DND-41 (cell line): ENCODE measurements at regions not wholly inside any gene's neighbourhood (a gene's known extent, or its start where the extent isn't known, plus 50 kb on each side); places are given as distances from the start of the nearest gene placed in this dataset.

Experiments used
- ATAC-seq: fragments of 200-7000 bp; cut with Tn5 transposase; 3 replicates; pipeline ENCODE4 v1.9.1; 2021; ENCODE audit warnings: low read depth; ENCODE audit not compliant: insufficient read depth
- DNase-seq: peaks from one replicate; pipeline ENCODE4 v3.0.0-alpha.2; 2020
- H2AFZ ChIP-seq: 2 replicates; pipeline ENCODE4 v1.6.0; 2012; ENCODE audit warnings: low read depth, low read length
- H3K27ac ChIP-seq: 2 replicates; pipeline ENCODE4 v1.5.1; 2012; ENCODE audit warnings: low read length, inconsistent platforms
- H3K27me3 ChIP-seq: fragments of 200-600 bp; sonication (generic); 2 replicates; pipeline ENCODE4 v1.6.0; 2012; ENCODE audit warnings: low read length, mild to moderate bottlenecking, inconsistent platforms; ENCODE audit not compliant: insufficient read depth, poor library complexity
- H3K36me3 ChIP-seq: 2 replicates; pipeline ENCODE4 v1.5.1; 2012; ENCODE audit warnings: low read length, inconsistent platforms; ENCODE audit not compliant: insufficient read depth
- H3K4me1 ChIP-seq: 2 replicates; pipeline ENCODE4 v1.5.1; 2012; ENCODE audit warnings: mild to moderate bottlenecking, low read length; ENCODE audit not compliant: insufficient read depth
- H3K4me2 ChIP-seq: 2 replicates; pipeline ENCODE4 v1.6.0; 2012; ENCODE audit warnings: mild to moderate bottlenecking, moderate library complexity, low read length, inconsistent platforms; ENCODE audit not compliant: insufficient read depth
- H3K4me3 ChIP-seq, 2 experiments: fragments of 200-600 bp in 1 of 2; shearing (Covaris generic) in 1 of 2; 2 replicates each; pipeline ENCODE4 v1.5.1; 2012 to 2016; ENCODE audit warnings: inconsistent platforms in 2 of 2, low read length in 2 of 2, mild to moderate bottlenecking in 2 of 2, low read depth in 1 of 2, moderate library complexity in 1 of 2
- H3K79me2 ChIP-seq: 2 replicates; pipeline ENCODE4 v1.6.0; 2012; ENCODE audit warnings: low read length, inconsistent platforms; ENCODE audit not compliant: insufficient read depth
- H3K9ac ChIP-seq: 2 replicates; pipeline ENCODE4 v1.6.0; 2012; ENCODE audit warnings: low read depth, mild to moderate bottlenecking, inconsistent platforms, low read length, moderate library complexity
- H3K9me3 ChIP-seq: 2 replicates; pipeline ENCODE4 v1.5.1; 2012; ENCODE audit warnings: low read length, moderate library complexity, mild to moderate bottlenecking, inconsistent platforms; ENCODE audit not compliant: insufficient read depth, severe bottlenecking
- H4K20me1 ChIP-seq: 2 replicates; pipeline ENCODE4 v1.6.0; 2012; ENCODE audit warnings: low read length; ENCODE audit not compliant: insufficient read depth
- EZH2 ChIP-seq: IDR thresholded peaks from 3 replicates; pipeline ENCODE4 v1.6.1; 2012; ENCODE audit warnings: borderline replicate concordance, low read depth, mild to moderate bottlenecking, moderate library complexity, low read length, inconsistent platforms; ENCODE audit not compliant: severe bottlenecking
- TF ChIP-seq, protein P1 (sequence below): IDR thresholded peaks from 2 replicates; pipeline ENCODE4 v1.5.1; 2012; ENCODE audit warnings: borderline replicate concordance, low read length, moderate library complexity, mild to moderate bottlenecking; ENCODE audit not compliant: poor library complexity, severe bottlenecking; ENCODE audit errors: extremely low read depth

DNA sequence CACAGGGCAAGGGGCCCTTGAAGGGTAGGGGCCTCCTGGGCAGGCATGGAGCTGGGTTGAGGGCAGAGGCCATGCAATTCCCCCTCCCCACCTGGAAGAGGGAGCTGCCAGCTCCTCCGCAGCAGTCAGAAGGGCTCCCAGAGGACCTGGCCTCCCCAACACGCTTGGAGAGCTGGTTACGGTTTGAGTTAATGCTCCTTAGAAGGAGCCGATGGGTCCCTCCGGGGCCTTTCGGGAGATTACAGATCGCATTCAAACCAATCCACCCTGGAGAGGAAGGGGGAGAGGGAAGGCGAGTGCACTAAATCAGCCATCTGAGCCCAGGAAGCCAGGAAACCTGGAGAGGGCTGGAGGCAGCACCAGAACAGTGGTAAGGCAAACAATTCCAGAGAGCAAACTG, 106.3 kb upstream of the CSF3R start:
- H3K4me2 ChIP-seq: no peak overlapping the region
- DNase-seq (no peak), ATAC-seq (no peak)
- H3K4me1 ChIP-seq: no peaks in the 10 kb centered on the region
- no peak overlapping the region for H3K9ac ChIP-seq
- no peaks in the 10 kb centered on the region for H3K36me3 ChIP-seq
- TF ChIP-seq EZH2: no peak
- TF ChIP-seq, protein P1, sequence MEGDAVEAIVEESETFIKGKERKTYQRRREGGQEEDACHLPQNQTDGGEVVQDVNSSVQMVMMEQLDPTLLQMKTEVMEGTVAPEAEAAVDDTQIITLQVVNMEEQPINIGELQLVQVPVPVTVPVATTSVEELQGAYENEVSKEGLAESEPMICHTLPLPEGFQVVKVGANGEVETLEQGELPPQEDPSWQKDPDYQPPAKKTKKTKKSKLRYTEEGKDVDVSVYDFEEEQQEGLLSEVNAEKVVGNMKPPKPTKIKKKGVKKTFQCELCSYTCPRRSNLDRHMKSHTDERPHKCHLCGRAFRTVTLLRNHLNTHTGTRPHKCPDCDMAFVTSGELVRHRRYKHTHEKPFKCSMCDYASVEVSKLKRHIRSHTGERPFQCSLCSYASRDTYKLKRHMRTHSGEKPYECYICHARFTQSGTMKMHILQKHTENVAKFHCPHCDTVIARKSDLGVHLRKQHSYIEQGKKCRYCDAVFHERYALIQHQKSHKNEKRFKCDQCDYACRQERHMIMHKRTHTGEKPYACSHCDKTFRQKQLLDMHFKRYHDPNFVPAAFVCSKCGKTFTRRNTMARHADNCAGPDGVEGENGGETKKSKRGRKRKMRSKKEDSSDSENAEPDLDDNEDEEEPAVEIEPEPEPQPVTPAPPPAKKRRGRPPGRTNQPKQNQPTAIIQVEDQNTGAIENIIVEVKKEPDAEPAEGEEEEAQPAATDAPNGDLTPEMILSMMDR: no peak
- H3K27ac ChIP-seq: no peak overlapping the region
- 0 out of 2 replicates have a peak, but pooled peaks cover 4% of the 10 kb centered on the region for H4K20me1 ChIP-seq
- peaks cover 14% of the 10 kb centered on the region for H3K27me3 ChIP-seq
- H3K79me2 ChIP-seq: no peaks in the 10 kb centered on the region
- H3K4me3 ChIP-seq: no peak overlapping the region
- no peaks in the 10 kb centered on the region for H3K9me3 ChIP-seq
- no peak overlapping the region for H2AFZ ChIP-seq

- no peaks in the 10 kb centered on the region for H3K36me3 ChIP-seq
Observed at GRCh38 chr1:36585569-36586548, 103.1 kb upstream of the CSF3R start.

GRCh38 chr1:36584874-36585453, 102.3 kb upstream of the CSF3R start:
- H3K9me3 ChIP-seq: no peaks in the 10 kb centered on the region
- DNase-seq (no peak), ATAC-seq (no peak)
- H3K36me3 ChIP-seq: no peaks in the 10 kb centered on the region
- H3K9ac ChIP-seq: no peak overlapping the region
- H3K27ac ChIP-seq: no peak overlapping the region
- no peak overlapping the region for H2AFZ ChIP-seq
- H3K27me3 ChIP-seq: peaks cover 30% of the 10 kb centered on the region
- H3K79me2 ChIP-seq: no peaks in the 10 kb centered on the region
- 0 out of 2 replicates have a peak, but pooled peaks cover 6% of the 10 kb centered on the region for H4K20me1 ChIP-seq
- no peak overlapping the region for H3K4me3 ChIP-seq
- no peaks in the 10 kb centered on the region for H3K4me1 ChIP-seq
- no peak for TF ChIP-seq EZH2
- TF ChIP-seq, protein P1: no peak
- H3K4me2 ChIP-seq: no peak overlapping the region

More at GRCh38 chr1:36585569-36586548, 103.1 kb upstream of the CSF3R start:
- H3K9ac ChIP-seq: no peak overlapping the region
- H3K27ac ChIP-seq: no peak overlapping the region
- H3K4me3 ChIP-seq: no peak overlapping the region
- H3K4me2 ChIP-seq: no peak overlapping the region
- DNase-seq (no peak), ATAC-seq (no peak)
- TF ChIP-seq EZH2: no peak
- TF ChIP-seq, protein P1: no peak
- peaks cover 24% of the 10 kb centered on the region for H3K27me3 ChIP-seq
- no peaks in the 10 kb centered on the region for H3K4me1 ChIP-seq
- no peaks in the 10 kb centered on the region for H3K9me3 ChIP-seq
- H4K20me1 ChIP-seq: 0 out of 2 replicates have a peak, but pooled peaks cover 6% of the 10 kb centered on the region
- H2AFZ ChIP-seq: no peak overlapping the region
- no peaks in the 10 kb centered on the region for H3K79me2 ChIP-seq
